HG03108 (cell line): ENCODE measurements at regions not wholly inside any gene's neighbourhood (a gene's known extent, or its start where the extent isn't known, plus 50 kb on each side); places are given as distances from the start of the nearest gene placed in this dataset.

Experiments used
- ATAC-seq: cut with Tn5 transposase; IDR thresholded peaks from one replicate; pipeline ENCODE4 v1.9.1; 2021; ENCODE audit warnings: moderate library complexity; ENCODE audit not compliant: unreplicated experiment

DNA sequence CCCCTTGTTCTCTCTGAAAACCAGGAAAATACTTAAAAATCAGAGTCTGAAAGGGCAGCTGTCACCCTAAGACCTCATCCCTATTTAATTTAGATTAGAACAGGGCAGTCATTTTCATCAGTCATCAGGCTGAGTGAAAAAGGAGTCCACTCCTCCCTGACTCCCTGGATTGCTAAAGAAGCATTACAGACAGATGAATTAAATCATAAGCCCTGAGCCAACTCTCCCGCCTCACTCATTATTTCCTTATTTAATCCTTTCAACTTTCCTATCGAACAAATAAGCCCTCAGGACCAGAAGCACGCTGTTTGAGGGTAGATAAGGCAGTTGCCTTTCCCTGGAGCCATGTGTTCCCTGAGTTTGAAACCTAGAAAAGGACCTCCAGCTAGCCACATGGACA lies 201.9 kb upstream of the ANKRD55 start:
- no peak for ATAC-seq

DNA sequence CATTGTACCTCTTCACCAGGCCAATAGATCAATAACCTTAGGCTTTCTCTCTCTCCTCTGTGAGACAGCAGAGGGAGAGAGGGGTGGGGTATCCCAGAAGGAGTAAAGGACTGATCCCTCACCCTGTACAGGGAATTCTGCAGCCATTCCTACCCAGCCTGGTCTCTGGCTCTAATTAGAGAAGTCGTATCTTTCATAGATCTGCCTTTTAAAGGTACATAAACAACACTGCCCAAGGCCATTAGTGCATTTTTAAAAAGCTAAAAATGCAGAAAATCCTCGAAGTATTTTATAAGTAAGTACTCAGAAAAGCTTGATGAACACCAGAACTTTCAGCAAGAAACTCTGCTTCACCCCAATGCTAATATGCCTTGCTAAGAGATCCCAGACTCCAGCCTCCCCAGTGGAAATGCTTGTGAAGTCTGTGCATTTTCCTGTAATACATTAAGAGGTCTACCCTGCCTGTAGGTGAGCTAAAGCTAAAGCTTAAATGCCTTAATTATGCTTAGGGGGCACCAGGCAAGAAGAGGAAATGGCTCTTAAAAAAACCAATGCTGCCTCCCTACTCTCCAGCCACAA lies 200.0 kb upstream of the ANKRD55 start:
- ATAC-seq, result no peak

DNA sequence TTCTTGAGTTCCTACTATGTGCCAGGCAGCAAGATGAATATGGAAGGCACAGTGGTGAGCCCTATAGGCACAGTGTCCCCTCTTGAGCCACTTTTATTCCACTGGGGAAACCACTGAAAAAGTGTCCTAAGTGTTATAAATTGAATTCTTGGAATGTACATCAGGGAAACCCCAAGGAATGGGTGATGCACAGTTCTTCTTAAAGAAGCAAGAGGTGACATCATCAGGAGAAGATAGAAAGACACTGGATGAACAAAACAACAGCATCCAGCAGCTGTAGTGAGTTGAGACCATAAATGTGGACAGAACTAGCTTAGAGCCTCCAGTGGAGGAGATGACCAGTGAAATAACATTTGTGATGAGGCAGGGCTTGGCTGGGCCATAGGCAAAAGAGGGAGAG lies 199.2 kb upstream of the ANKRD55 start:
- no peak for ATAC-seq

DNA sequence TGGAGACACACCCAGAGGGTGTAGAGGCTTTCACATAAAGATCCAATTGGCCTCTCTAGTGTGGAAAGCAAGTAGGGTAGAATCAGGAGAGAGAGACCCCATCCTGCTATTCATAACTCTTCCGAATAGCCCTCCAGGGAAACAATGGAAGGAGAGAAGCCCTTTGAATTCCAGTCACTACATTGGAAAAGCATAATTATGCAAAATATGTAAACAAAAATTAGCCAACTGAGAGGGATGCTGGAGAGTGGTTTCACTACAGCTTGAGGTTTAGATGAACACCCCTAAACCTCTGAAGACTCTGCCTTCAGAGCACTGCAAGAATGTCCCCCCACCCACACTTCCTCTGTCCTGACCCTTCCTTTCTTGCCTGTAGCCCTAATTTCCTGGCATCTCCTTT lies 197.3 kb upstream of the ANKRD55 start:
- no peak for ATAC-seq

DNA sequence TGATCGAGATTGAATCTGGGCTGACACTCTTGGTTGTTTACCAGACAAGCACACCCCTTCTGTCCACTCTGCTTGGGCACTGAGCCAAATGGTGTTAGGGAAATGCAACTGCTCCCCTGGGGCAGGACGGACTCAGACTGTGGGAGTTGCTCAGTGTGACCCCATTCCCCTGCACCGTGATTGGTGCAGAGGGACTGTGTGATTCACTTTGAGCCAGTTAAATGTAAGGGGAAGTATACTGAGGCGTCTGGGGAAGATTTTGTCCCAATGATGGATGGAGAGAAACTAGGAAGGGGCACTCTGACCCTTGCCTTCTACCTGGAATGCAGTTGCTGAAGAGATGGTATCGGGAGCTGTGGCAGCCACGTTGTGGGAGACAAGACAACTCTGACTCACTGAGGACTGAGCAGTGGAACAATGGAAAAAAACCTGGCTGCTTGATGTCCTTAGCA lies 196.0 kb upstream of the ANKRD55 start:
- ATAC-seq, result no peak

DNA sequence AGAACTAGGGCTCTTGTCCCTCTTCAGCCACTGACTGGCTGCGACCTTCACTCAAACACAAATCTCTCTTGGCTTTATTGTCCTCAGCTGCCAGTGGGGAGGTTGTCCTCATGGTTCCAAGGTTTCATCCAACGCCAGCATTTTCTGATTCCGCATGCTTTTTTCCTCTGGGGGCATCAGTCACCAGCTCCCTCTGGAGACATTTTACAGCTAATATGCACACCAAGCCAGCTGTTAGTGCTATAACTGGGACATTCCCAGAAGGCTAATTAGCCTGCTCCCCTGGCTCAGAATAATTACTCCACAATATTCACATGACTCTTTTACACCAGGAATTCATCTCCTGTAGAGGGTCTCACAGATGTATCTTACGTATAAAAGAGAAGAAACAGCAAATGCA lies 193.6 kb upstream of the ANKRD55 start:
- ATAC-seq, result no peak

DNA sequence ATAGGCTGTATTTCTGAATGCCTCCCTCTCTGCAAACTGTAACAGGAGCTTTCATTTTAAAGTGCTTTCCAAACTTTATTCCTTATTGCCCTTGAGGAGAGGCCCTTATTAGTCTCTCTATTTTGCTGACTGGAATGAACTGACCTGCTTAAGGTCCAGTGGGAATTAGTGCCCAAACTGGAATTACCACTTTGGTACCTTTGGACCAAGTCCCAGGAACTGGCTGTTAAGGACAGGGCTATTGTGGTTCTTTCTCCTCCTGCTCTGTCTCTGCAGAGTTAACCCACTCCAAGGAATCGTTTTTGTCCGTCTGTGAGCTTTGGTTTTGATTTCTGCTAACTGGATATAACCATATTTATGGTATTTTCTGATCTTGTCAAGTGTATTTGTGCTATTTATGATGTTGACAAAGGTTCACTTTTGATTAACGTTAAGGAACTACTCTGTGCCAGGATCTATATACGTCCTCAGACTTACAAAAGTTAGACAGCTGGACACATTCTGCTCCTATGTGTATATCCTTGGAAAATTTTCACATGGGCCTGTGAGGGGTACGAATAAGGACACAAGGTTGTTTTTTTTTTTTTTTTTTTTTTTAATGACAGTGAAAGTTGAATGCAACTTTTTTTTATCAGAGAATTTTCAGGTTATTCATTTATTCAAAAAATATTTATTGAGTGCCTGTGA lies 189.1 kb upstream of the ANKRD55 start:
- no peak for ATAC-seq

DNA sequence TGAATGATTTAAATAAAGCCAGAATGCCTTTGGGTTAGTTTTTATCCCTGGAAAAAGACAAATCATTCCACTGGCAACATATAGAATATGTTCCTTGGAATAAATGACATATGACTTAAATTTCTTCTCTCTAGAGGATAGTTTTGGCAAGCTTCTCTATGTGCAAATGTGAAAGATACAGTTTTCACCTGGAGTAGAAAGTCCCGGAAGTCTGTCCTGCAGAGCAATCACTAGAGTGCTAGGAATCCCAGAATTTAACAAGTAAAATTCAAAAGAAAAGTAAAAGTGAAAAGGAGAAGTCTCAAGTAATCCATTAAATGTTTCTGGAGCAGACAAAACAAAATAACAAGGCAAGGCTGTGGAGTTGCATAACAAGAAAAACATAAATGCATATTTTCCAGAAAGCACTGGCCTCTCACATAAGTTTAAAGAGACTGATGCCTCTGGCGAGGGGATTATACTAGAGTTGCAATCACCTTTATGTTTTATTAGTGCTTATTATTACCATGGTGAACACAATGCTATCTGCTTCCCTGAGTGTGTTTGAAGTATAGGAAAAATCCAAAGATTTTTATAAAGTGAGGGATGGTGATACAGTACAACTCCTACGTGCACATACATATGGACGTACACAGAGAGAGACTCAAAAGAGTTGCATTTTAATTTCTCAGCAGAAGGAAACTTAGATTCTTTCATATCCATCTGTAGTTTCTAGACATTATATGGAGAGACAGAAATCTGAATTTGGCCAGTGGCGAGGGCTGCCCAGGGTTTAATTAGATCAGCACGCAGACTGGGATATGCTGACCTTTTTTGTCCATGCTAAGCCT lies 188.3 kb upstream of the ANKRD55 start:
- no peak for ATAC-seq

DNA sequence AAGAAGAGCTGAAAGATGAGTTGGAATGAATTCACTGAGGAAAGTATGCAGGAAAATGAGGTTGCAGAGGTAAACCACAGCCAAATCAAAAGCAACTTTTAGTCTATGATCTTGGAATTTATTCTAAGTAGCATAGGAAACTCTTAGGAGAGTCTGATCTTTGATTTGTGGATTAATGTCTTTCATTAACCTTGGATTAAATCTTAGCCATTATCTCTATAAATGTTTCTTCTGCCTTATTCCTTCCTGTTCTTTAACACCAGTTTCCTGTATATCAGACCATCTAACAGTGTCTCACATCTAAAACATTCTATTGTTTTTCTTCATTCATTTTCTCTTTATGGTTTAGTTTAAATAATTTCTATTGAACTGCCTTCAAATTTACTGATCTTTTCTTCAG lies 187.2 kb upstream of the ANKRD55 start:
- ATAC-seq, result no peak

DNA sequence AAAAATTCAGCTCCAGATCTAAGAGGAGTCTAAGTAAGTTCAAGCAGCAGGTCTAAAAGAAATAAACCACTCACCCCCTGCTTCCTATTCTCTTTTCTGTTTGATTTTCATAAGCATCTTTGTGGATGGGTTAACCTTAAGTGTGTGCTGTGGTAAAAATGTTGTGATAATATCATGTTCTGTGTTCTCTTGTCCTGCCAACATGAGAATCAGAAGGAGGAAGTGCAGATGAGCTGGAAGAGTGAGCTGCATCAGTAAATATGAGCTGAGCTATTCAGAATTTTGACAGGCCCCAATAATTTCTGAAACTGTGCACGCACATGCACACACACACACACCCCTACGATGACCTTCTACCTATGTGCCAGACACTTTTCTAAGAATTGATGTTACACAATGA lies 186.5 kb upstream of the ANKRD55 start:
- ATAC-seq, result no peak

DNA sequence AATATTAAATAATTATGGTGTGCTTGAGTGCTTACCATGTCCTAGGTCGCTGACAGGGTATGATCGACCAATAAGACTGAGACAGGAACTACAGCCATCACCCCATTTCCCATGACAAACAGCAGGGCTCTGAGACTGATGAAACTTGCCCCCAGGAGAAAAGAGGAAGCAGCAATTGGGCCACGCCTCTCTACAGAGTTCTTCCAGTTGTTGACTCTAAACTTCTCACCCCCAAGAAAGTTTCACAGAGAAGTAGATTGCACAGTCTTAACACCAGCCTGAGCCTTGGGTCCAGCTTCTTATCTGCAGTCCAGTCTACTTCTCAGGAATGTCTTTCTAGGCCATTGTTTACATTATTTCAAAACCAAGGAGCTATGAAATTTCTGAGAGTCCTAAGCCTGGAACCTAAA lies 182.2 kb upstream of the ANKRD55 start:
- ATAC-seq, result peak; percentile 68

DNA sequence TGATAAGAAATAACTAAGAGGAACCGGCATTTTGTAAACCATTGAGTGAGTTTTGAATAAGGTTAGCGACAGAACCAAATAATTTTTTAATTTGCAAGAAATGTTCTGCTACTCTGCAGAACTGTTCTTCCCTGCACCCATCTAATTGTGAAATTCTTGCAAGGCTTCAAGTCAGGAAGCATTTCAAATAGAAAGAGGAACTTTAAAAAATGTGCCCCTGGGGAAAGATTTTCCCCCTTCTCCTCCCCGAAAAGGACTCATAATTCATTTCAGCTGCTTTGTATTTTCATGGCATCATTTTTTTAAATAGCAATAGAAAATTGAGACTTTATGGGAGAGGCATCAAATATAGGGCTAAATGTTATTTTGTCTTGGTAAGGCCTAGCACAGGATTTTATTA lies 180.9 kb upstream of the ANKRD55 start:
- ATAC-seq, result no peak

DNA sequence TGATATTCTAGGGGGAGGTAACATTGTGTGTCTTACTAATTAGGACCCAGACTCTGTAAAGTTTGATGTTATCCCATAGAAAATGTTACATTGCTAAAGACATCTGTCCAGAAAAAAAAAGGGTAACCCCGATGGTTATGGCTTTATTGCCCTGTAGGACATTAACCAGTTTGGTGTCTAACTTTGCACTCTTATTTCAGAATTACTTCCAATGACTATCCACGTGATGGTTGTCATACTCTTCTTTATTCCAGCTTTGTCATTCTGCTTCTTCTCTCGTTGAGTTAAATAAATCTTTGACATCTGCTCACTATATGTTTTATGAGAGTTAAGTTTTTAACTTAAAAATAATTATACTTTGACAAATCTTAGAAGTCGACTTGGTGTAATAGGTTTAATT lies 180.4 kb upstream of the ANKRD55 start:
- ATAC-seq, result no peak

DNA sequence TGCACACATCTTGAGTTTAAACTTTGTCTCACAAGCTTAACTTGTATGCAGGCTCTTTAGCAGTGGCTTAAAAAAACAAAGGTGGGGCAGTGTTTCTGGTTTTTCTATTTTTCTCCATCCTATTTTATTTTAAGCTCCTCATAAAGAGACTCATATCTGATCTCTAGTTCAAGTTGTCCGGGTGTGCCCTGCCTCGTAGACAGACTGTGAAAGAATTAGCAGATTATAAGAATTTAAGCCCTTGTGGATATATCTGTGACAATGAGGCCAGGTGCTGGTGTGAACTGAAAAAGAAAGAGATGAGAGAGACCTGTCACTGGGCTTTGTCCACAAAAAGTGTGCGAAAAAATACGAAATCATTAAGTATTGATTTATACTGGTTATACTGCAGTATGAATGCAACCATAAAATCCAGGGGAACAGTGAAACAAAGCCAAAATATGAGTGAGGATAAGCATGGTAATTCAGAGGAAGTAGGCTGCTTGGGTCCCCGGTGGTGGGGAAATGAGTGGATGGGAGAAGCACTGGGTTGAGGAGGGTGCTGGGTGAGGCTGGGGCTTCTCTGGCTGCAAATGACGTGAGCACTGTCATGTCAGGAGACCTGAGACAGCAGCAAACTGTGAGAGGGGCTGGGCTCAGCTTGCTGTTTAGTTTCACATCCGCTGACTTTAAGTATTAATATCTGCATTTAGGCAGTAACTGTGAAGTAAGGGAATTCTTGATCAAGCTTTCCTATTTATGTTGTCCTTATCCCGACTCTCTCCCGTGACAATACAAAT lies 179.7 kb upstream of the ANKRD55 start:
- peak; percentile 91 for ATAC-seq

DNA sequence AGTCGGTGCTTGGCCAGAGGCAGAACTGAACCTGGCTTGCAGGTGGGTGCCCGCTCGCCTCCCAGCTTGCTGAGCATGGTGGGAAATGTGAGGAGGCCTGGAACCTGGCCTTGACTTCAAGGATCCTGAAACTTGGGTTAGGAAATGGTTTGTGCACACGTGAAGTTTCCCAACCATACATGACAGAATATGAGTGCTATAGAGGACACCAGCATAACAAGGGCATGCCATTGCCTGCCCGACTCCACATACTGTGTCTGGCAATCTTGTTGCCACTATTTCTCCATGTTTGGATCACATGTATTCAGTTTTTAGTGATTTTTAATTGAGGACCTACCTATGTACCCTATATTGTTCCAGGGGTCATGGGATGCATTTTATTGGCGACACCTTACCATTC lies 177.6 kb upstream of the ANKRD55 start:
- ATAC-seq, result no peak

DNA sequence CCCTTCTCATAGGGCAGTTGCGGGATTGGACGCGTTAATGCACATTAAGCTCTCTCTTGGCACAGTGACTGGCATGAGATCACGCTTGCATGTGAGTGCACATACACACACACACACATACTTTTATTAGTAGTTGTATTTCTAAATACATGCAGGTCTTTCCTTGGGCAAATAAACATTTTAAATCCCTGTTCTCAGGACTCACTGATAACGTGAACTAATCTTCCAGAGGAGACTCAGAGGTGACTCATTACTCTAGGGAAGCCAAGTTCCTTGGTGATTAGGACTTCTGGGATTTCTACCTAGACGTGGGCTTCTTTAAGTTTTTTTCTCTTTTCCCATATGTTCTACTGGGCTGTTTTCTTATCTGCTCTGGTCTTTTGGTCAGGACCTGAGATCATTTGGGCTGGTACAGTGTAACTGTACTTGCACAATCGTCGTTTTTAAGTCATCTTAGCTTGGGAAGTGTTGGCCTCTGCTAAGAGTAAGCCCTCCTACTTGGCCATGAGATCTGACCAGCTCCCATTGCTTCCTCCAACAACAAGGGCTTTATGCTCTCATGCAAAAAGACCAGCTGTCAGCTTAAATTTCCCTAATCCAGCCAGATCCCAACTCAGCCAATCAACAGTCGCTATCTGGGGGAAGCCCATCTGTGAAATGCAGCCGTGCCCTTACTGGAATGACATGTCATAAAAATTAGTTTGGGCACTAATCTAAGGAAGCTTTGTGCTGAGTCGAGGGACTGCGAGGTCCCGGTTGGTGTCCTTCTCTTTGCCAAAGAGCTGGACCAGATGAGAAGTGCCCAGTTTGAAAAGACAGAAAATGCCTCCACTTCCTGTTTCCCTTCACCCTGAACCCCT lies 176.4 kb upstream of the ANKRD55 start:
- no peak for ATAC-seq

DNA sequence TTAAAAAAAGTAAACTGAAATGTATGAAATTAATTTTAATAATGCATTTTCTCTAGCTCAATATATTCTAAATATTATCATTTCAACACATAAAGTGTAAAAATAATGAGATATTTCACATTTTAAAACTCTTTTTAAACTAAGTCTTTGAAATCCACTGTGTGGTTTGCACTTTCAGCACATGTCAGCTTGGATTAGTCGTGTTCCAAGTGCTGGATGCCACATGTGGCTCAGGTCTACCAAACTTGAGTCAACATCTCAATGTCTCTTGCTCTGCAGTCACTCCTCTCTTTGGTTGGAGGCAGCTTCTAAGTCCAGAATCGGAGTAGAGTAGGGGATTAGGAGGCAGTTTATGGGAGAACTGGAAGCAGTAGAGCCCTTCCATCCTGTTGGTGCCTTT lies 173.7 kb upstream of the ANKRD55 start:
- ATAC-seq, result no peak

DNA sequence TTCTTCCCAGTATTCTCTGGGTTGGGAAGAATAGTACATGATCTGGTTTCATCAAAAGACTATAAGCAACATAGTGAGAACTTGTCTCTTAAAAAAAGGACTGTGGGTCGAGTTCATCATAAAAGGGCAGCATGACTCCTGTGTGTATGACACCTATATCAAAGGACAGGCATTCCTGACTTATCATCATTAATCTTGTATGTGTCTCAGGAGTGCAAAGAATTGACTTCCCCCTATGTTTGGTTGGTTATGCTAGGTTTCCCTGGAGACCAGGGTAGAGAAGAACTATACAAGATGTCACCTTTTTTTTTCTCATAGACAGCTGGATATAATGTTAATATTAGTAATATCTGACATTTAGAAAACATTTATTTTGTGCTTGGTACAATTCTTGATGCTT lies 173.1 kb upstream of the ANKRD55 start:
- no peak for ATAC-seq

DNA sequence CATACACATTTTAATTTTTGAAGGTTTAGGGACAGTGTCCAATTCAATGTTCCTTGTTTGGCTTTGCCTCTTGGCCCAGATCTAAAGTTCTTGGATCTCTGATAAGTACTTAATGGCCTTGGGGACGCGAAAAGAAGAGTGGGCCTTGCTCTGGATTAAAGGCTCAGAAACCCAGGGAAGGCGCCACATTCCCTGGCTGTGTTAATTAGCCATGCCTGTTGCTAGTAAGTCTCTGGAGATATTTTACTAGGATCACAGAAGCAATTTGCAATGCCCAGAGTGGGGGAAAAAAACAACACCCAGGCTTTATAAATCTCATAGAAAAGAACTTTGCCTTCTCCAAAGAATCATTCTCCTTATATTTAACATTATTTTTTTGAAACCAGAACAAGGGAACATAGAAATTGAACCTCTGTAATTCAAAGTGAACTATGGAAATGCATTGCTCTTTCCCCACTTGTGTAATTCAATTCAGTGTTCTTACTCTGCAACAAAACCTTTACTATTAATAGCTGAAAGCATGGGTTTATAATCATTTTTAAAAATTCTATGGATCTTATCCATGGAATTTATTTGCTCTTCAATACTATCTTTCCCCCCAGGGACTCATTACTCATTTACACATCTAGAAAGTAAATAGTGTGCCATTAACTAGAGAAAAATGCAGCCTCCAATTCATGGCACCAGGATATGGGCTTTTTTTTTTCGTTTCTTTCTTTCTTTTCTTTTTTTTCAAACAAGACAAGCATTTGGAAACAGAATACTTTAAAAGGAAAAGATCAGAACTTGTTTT lies 172.2 kb upstream of the ANKRD55 start:
- no peak for ATAC-seq
